A673 (cell line): ENCODE measurements at regions not wholly inside any gene's neighbourhood (a gene's known extent, or its start where the extent isn't known, plus 50 kb on each side); places are given as distances from the start of the nearest gene placed in this dataset.

ENCODE experiments used
- CTCF ChIP-seq: fragments of 300-800, 200-600 bp; sonication (generic); conservative IDR thresholded peaks from 2 replicates; pipeline ENCODE4 v1.5.1; 2017; ENCODE audit warnings: low read depth, mild to moderate bottlenecking, antibody characterized with exemption, low read length, moderate library complexity, mixed read lengths
- EZH2 ChIP-seq: fragments of 200-600 bp; sonication (generic); IDR thresholded peaks from 2 replicates; pipeline ENCODE4 v1.6.1; 2017; ENCODE audit warnings: borderline replicate concordance, low read depth, mild to moderate bottlenecking, mixed read lengths, antibody characterized with exemption, low read length; ENCODE audit not compliant: poor library complexity, severe bottlenecking

- TF ChIP-seq CTCF: peak; percentile 59
- TF ChIP-seq EZH2: no peak
Measured at GRCh38 chr16:73878611-73879010, 418.0 kb upstream of the PSMD7 start.
